ENCODE measurements at regions not wholly inside any gene's neighbourhood (a gene's known extent, or its start where the extent isn't known, plus 50 kb on each side); places are given as distances from the start of the nearest gene placed in this dataset.

- H3K27me3 ChIP-seq (replicated peaks in 1 of 4; ENCODE audit: control extremely low read depth in 1 of 4, control insufficient read depth in 3 of 4, insufficient read depth in 4 of 4, low read length in 3 of 4) = no peaks in the 10 kb centered on the region
- no peak for ATAC-seq (ENCODE audit: low read depth)
These were observed 75.6 kb upstream of the ZFP42 start for GRCh38 chr4:187919966-187920365.

GRCh38 chr4:187921946-187922623, 73.5 kb upstream of the ZFP42 start:
- H3K4me2 ChIP-seq (replicated peaks; ENCODE audit: low read depth, low read length, poor library complexity, severe bottlenecking) = no peak overlapping the region
- no peaks in the 10 kb centered on the region for H3K27me3 ChIP-seq (replicated peaks in 1 of 4; ENCODE audit: control extremely low read depth in 1 of 4, control insufficient read depth in 3 of 4, insufficient read depth in 4 of 4, low read length in 3 of 4)
- no peak overlapping the region for H3K4me3 ChIP-seq (ENCODE audit: control extremely low read depth in 1 of 5, extremely low read depth in 1 of 5, insufficient read depth in 1 of 5, low read depth in 2 of 5, low read length in 4 of 5)
- H3K4me1 ChIP-seq (ENCODE audit: control insufficient read depth in 2 of 2, insufficient read depth in 2 of 2, low read length in 2 of 2) = no peaks in the 10 kb centered on the region
- peaks cover 0 to 7% (median 0%) of the 10 kb centered on the region in 3 donors for H3K9me3 ChIP-seq (ENCODE audit: control extremely low read depth in 1 of 3, control insufficient read depth in 2 of 3, insufficient read depth in 1 of 3, low read length in 2 of 3)
- intact Hi-C loops (cut with micrococcal nuclease) = no loop called here
- H3K9ac ChIP-seq (ENCODE audit: low read length) = no peak overlapping the region
- DNase-seq = no peak
- H4K20me1 ChIP-seq (ENCODE audit: control insufficient read depth, insufficient read depth, low read length, poor library complexity, severe bottlenecking) = no peaks in the 10 kb centered on the region
- H3K36me3 ChIP-seq (replicated peaks in 1 of 2; ENCODE audit: control extremely low read depth in 1 of 2, control insufficient read depth in 1 of 2, extremely low read depth in 1 of 2, insufficient read depth in 2 of 2, low read length in 1 of 2) = no peaks in the 10 kb centered on the region
- WGBS (ENCODE audit: insufficient coverage) = no CpG with 5 or more reads among the region's 8 CpGs
- peaks cover 9% of the 10 kb centered on the region for H3K9me3 Mint-ChIP-seq (ENCODE audit: insufficient read depth)
- TF ChIP-seq EZH2 (IDR thresholded peaks at IDR 0.05; ENCODE audit: borderline replicate concordance, insufficient read depth, low read depth, low read length, poor library complexity, severe bottlenecking) = no peak
- TF ChIP-seq CTCF (IDR thresholded peaks at IDR 0.05) = no peak
- H3K27ac Mint-ChIP-seq = no peak overlapping the region
- no peak overlapping the region for H2AFZ ChIP-seq (ENCODE audit: insufficient read depth, low read depth, low read length, poor library complexity, severe bottlenecking)
- ChIA-PET CTCF (no interaction called here), POLR2A (no interaction called here)
- H3K27ac ChIP-seq (ENCODE audit: low read length in 2 of 2) = no peak overlapping the region
- H3K79me2 ChIP-seq (ENCODE audit: control insufficient read depth, insufficient read depth, low read length) = no peaks in the 10 kb centered on the region
- ATAC-seq (ENCODE audit: low read depth) = no peak
- no peaks in the 10 kb centered on the region for H3K27me3 Mint-ChIP-seq
- H3K4me1 Mint-ChIP-seq = no peaks in the 10 kb centered on the region
- no peak overlapping the region for H3K4me3 Mint-ChIP-seq

More at GRCh38 chr4:187919966-187920365, 75.6 kb upstream of the ZFP42 start:
- H4K20me1 ChIP-seq (ENCODE audit: control insufficient read depth, insufficient read depth, low read length, poor library complexity, severe bottlenecking) = no peaks in the 10 kb centered on the region
- no peak overlapping the region for H2AFZ ChIP-seq (ENCODE audit: insufficient read depth, low read depth, low read length, poor library complexity, severe bottlenecking)
- no peak for DNase-seq
- Mint-ChIP-seq H3K27ac (no peak overlapping the region), H3K4me1 (no peaks in the 10 kb centered on the region), H3K9me3 (ENCODE audit: insufficient read depth) (peaks cover 6% of the 10 kb centered on the region), H3K27me3 (no peaks in the 10 kb centered on the region), H3K4me3 (no peak overlapping the region)
- intact Hi-C loops (cut with micrococcal nuclease) = no loop called here
- H3K79me2 ChIP-seq (ENCODE audit: control insufficient read depth, insufficient read depth, low read length) = no peaks in the 10 kb centered on the region
- H3K9me3 ChIP-seq (ENCODE audit: control extremely low read depth in 1 of 3, control insufficient read depth in 2 of 3, insufficient read depth in 1 of 3, low read length in 2 of 3) = peaks cover 0 to 7% (median 0%) of the 10 kb centered on the region in 3 donors
- 100% methylated on average over 2 of the region's 3 CpGs for WGBS (ENCODE audit: insufficient coverage)
- no peaks in the 10 kb centered on the region for H3K36me3 ChIP-seq (replicated peaks in 1 of 2; ENCODE audit: control extremely low read depth in 1 of 2, control insufficient read depth in 1 of 2, extremely low read depth in 1 of 2, insufficient read depth in 2 of 2, low read length in 1 of 2)
- no peak overlapping the region for H3K9ac ChIP-seq (ENCODE audit: low read length)
- TF ChIP-seq CTCF (IDR thresholded peaks at IDR 0.05) (no peak), EZH2 (IDR thresholded peaks at IDR 0.05; ENCODE audit: borderline replicate concordance, insufficient read depth, low read depth, low read length, poor library complexity, severe bottlenecking) (no peak)
- ChIA-PET POLR2A (no interaction called here), CTCF (no interaction called here)
- no peak overlapping the region for H3K27ac ChIP-seq (ENCODE audit: low read length in 2 of 2)
- no peak overlapping the region for H3K4me3 ChIP-seq (ENCODE audit: control extremely low read depth in 1 of 5, extremely low read depth in 1 of 5, insufficient read depth in 1 of 5, low read depth in 2 of 5, low read length in 4 of 5)
- no peaks in the 10 kb centered on the region for H3K4me1 ChIP-seq (ENCODE audit: control insufficient read depth in 2 of 2, insufficient read depth in 2 of 2, low read length in 2 of 2)
- H3K4me2 ChIP-seq (replicated peaks; ENCODE audit: low read depth, low read length, poor library complexity, severe bottlenecking) = no peak overlapping the region

All from B cell (primary cell).